GM12873 (cell line): ENCODE measurements at regions not wholly inside any gene's neighbourhood (a gene's known extent, or its start where the extent isn't known, plus 50 kb on each side); places are given as distances from the start of the nearest gene placed in this dataset.

Source experiments
- CTCF ChIP-seq: IDR thresholded peaks from 2 replicates; pipeline ENCODE4 v1.5.1; 2012; ENCODE audit warnings: low read depth, mild to moderate bottlenecking, moderate library complexity, low read length, control low read depth; ENCODE audit not compliant: insufficient read depth; ENCODE audit errors: missing control alignments

- TF ChIP-seq CTCF: no peak
Measured at GRCh38 chr1:58331156-58331555, 215.4 kb downstream of the OMA1 start.

GRCh38 chr1:58325866-58326265, 220.7 kb downstream of the OMA1 start:
- TF ChIP-seq CTCF: no peak

GRCh38 chr1:58324558-58324957, 222.0 kb downstream of the OMA1 start:
- no peak for TF ChIP-seq CTCF

- no peak for TF ChIP-seq CTCF
Measured at GRCh38 chr1:58318157-58319005, 228.1 kb downstream of the OMA1 start.

- no peak for TF ChIP-seq CTCF
Measured at GRCh38 chr1:58317694-58318093, 228.8 kb downstream of the OMA1 start.

GRCh38 chr1:58317086-58317485, 229.4 kb downstream of the OMA1 start:
- TF ChIP-seq CTCF: no peak

- TF ChIP-seq CTCF: no peak
Measured at GRCh38 chr1:58316141-58316540, 230.4 kb downstream of the OMA1 start.
